ENCODE measurements at regions not wholly inside any gene's neighbourhood (a gene's known extent, or its start where the extent isn't known, plus 50 kb on each side); places are given as distances from the start of the nearest gene placed in this dataset.

DNA sequence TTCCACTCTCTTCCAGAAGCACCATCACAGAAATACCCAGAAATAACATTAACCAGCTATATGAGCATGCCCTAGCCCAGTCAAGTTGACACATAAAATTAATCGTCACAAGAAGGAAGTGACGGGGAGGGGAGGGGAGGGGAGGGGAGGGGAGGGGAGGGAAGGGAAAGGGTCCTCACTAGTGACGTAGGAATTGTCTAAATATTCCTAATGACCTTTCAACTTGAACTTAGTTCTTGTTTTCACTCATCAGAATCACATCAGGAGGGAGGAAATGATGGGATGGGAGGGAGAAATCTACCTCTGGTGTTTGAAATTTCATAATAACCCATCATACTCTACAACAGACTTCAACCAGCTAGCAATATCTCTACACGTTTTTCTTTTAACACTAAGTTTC, 52.2 kb upstream of the NOCT start:
- TF ChIP-seq, protein P1, sequence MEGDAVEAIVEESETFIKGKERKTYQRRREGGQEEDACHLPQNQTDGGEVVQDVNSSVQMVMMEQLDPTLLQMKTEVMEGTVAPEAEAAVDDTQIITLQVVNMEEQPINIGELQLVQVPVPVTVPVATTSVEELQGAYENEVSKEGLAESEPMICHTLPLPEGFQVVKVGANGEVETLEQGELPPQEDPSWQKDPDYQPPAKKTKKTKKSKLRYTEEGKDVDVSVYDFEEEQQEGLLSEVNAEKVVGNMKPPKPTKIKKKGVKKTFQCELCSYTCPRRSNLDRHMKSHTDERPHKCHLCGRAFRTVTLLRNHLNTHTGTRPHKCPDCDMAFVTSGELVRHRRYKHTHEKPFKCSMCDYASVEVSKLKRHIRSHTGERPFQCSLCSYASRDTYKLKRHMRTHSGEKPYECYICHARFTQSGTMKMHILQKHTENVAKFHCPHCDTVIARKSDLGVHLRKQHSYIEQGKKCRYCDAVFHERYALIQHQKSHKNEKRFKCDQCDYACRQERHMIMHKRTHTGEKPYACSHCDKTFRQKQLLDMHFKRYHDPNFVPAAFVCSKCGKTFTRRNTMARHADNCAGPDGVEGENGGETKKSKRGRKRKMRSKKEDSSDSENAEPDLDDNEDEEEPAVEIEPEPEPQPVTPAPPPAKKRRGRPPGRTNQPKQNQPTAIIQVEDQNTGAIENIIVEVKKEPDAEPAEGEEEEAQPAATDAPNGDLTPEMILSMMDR (IDR thresholded peaks at IDR 0.05): no peak
- TF ChIP-seq POLR2A (IDR thresholded peaks at IDR 0.05): no peak
